GM12875 (cell line): ENCODE measurements at regions not wholly inside any gene's neighbourhood (a gene's known extent, or its start where the extent isn't known, plus 50 kb on each side); places are given as distances from the start of the nearest gene placed in this dataset.
"Not testable (repeated sequence)": the region's sequence is repeated elsewhere in the genome, so short reads cannot be mapped to it uniquely, and the experiment has no call there.

Experiments
- H3K4me3 ChIP-seq: one replicate; pipeline ENCODE4 v1.5.1; 2011; ENCODE audit warnings: low read depth, low read length, control low read depth
- TF ChIP-seq, protein P1 (sequence below): IDR thresholded peaks from 2 replicates; pipeline ENCODE4 v1.5.1; 2011; ENCODE audit warnings: low read depth, mild to moderate bottlenecking, control low read depth, inconsistent platforms, low read length, moderate library complexity, borderline replicate concordance; ENCODE audit not compliant: insufficient read depth

DNA sequence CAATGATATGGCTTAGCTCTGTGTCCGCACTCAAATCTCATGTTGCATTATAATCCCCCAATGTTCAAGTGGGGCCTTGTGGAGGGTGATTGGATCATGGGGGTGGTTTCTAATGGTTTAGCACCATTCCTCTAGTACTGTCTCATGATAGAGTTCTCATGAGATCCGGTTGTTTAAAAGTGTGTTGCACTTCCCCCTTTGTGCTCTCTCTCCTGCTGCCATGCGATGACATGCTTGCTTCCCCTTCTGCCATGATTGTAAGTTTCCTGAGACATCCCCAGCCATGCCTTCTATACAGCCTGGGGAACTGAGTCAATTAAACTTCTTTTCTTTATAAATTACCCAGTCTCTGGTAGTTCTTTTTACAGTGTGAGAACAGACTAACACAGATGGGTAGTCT, 427.1 kb downstream of the CHSY3 start:
- TF ChIP-seq, protein P1, sequence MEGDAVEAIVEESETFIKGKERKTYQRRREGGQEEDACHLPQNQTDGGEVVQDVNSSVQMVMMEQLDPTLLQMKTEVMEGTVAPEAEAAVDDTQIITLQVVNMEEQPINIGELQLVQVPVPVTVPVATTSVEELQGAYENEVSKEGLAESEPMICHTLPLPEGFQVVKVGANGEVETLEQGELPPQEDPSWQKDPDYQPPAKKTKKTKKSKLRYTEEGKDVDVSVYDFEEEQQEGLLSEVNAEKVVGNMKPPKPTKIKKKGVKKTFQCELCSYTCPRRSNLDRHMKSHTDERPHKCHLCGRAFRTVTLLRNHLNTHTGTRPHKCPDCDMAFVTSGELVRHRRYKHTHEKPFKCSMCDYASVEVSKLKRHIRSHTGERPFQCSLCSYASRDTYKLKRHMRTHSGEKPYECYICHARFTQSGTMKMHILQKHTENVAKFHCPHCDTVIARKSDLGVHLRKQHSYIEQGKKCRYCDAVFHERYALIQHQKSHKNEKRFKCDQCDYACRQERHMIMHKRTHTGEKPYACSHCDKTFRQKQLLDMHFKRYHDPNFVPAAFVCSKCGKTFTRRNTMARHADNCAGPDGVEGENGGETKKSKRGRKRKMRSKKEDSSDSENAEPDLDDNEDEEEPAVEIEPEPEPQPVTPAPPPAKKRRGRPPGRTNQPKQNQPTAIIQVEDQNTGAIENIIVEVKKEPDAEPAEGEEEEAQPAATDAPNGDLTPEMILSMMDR = no peak
- no peak overlapping the region for H3K4me3 ChIP-seq

DNA sequence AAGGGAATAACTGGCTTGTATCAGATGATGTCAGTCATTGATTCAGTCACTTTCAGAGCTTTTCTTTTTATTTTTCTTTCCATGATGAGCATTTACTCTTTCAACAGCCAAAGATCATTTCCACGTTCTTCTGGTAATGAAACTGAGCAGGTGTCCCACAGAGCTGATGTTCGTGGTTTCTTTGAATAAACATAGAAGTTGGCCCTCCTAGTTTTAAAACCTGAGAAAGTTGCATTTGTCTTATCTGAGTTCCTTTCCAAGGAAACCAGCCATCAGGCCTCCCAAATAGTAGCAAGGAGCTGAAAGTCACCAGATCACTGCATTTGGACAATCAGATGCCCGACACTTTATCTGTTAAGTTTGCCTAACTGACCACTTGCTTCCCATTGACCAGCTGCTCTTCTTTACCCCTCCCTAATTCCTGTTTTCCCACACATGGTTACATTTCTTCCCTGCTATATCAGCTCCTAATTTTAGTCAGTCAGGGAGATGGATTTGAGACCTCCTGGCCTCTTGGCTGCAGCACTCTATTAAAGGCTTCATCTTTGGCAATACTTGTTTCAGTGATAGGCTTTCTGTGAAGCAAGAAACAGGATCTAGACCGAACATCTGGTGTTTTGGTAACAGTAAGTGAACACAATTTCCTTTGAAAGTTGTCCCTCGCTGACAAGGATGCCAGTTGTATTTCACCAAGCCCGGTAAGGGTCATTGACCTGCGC, 420.8 kb downstream of the CHSY3 start:
- TF ChIP-seq, protein P1 = no peak
- no peak overlapping the region for H3K4me3 ChIP-seq

GRCh38 chr5:130323804-130324454, 419.7 kb downstream of the CHSY3 start:
- TF ChIP-seq, protein P1 = no peak
- H3K4me3 ChIP-seq = no peak overlapping the region

DNA sequence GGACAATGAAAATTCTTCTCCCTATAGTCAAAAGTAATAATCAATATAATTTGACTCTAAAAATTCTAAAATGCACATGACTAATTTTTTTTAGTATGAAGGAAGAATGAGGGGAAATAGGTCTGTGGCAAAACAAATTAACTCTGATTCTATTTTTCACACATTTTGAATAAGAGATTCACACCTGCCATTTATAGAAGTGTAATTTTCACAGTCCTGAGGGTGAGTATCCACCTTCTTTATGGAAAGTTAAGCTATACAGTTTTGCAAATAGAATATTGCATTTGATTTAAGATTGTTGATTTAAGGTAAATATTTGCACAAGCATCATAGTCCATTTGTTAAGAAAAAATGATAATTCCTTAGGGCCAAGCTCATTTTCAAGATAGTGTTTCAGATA, 417.7 kb downstream of the CHSY3 start:
- TF ChIP-seq, protein P1 = no peak
- no peak overlapping the region for H3K4me3 ChIP-seq

DNA sequence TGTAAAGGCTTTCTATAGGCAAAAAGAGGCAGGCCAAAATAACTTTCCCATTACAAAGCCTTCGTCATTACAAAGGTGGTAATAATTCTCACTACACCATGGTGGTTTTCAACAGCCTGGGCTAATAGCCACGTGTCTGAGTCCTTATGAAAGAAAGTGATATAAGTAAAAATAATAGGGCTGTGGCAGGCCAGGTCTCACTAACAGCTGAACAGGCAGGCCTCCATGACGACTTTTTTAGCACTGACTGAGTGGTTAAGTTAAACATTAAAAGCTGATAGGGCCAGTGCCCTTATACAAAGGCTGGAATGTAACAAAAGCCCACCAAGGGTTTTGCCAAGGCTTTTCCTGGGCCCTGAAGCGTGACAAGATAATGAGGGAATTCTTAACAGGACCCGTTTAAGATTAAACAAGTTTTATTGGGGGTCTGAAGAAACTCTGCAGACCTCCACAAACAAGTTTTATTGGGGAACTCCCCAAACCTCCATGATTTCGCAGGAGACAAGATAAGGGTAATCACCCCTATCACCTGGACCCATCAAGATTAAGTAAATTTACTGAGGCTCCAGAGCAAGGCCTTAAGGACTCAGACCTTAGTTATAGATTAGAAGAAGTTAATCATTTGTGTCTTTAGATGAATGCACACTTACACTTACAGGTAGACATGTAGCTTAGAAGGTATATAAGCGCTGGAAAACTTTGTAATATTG, 412.9 kb downstream of the CHSY3 start:
- H3K4me3 ChIP-seq = no peak overlapping the region
- TF ChIP-seq, protein P1 = no peak

GRCh38 chr5:130295235-130295634, 391.0 kb downstream of the CHSY3 start:
- TF ChIP-seq, protein P1 = no peak
- H3K4me3 ChIP-seq = no peak overlapping the region

DNA sequence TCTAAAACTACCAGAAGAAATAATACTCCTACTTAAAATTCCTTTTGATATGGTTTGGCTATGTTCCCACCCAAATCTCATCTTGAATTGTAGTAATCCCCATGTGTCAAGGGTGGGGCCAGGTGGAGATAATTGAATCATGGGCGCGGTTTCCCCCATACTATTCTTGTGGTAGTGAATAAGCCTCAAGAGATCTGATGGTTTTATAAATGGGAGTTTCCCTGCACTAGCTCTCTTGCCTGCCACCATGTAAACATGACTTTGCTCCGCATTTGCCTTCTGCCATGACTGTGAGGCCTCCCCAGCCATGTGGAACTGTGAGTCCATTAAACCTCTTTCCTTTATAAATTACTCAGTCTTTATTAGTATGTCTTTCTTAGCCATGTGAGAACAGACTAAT, 390.5 kb downstream of the CHSY3 start:
- not testable (repeated sequence) for H3K4me3 ChIP-seq
